HAP-1 (cell line): ENCODE measurements at regions not wholly inside any gene's neighbourhood (a gene's known extent, or its start where the extent isn't known, plus 50 kb on each side); places are given as distances from the start of the nearest gene placed in this dataset.

ENCODE experiments used
- DNase-seq, 2 experiments: peaks; one replicate each; pipeline ENCODE4 v3.0.0-alpha.2; 2016 to 2020; ENCODE audit warnings: low spot score in 2 of 2
- H3K27me3 ChIP-seq: fragments of 250-450 bp; sonication (Bioruptor Pico); 2 replicates; pipeline ENCODE4 v1.5.1; 2020; ENCODE audit warnings: low read depth, mild to moderate bottlenecking, moderate library complexity
- H3K36me3 ChIP-seq: fragments of 250-450 bp; sonication (Bioruptor Pico); replicated peaks from 2 replicates; pipeline ENCODE4 v1.5.1; 2020; ENCODE audit warnings: mild to moderate bottlenecking
- H3K4me1 ChIP-seq: fragments of 250-450 bp; sonication (Bioruptor Pico); 2 replicates; pipeline ENCODE4 v1.5.1; 2020; ENCODE audit warnings: mild to moderate bottlenecking
- H3K4me3 ChIP-seq: fragments of 250-450 bp; sonication (Bioruptor Pico); 2 replicates; pipeline ENCODE4 v1.5.1; 2020; ENCODE audit warnings: mild to moderate bottlenecking, moderate library complexity
- H3K9me3 ChIP-seq: fragments of 250-450 bp; sonication (Bioruptor Pico); 2 replicates; pipeline ENCODE4 v1.5.1; 2020; ENCODE audit warnings: mild to moderate bottlenecking, moderate library complexity
- in situ Hi-C: fragments of 300-500 bp; cut with MboI; formaldehyde crosslinking; loops from 3 replicates; pipeline ENCODE4 v1.14.3; 2020; ENCODE audit warnings: low sequenced_read_pairs, inconsistent platforms, mixed read lengths

DNA sequence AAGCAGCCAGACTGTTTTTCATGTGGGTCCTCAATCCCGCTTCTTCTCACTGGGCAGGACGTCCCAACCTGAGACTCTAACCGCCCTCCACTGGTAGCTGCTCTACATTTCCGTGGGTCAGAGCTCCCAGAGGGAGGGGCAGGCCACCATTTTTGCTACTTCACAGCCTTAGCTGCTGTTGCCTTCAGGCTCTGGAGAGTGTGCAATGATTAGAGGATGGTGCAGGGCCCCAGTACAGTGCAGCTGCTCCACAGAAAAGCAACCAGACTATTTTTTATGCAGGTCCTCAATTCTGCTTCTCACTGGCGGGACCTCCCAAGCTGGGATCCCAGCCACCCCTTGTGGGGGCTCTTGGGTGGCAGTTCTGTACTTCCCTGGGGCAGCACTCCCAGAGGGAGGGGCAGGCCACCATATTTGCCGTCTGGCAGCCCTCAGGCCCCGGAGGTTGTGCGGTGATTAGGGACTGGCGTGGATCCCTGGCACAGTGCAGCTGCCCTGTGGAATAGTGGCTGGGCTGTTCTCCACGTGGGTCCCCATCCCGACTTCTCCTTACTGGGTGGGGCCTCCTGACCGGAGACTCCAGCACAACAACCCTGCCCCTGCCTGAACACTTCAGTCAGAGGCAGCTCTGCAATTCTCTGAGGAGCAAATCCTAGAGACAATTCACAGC lies 647.6 kb upstream of the PKN2 start:
- H3K9me3 ChIP-seq, result no peaks in the 10 kb centered on the region
- no peaks in the 10 kb centered on the region for H3K36me3 ChIP-seq
- no peak for DNase-seq
- no peaks in the 10 kb centered on the region for H3K27me3 ChIP-seq
- H3K4me3 ChIP-seq, result no peak overlapping the region
- in situ Hi-C loops, result no loop called here
- H3K4me1 ChIP-seq, result no peaks in the 10 kb centered on the region; the same call in 1 of the 2 replicates

- Histone ChIP-seq H3K4me1 (no peaks in the 10 kb centered on the region), H3K27me3 (no peaks in the 10 kb centered on the region), H3K4me3 (no peak overlapping the region), H3K36me3 (no peaks in the 10 kb centered on the region), H3K9me3 (no peaks in the 10 kb centered on the region)
- in situ Hi-C loops, result no loop called here
- no peak for DNase-seq
Measured at GRCh38 chr1:88039240-88039639, 644.8 kb upstream of the PKN2 start.

- DNase-seq, result no peak
- Histone ChIP-seq H3K27me3 (no peaks in the 10 kb centered on the region), H3K9me3 (no peaks in the 10 kb centered on the region), H3K4me3 (no peak overlapping the region), H3K4me1 (no peaks in the 10 kb centered on the region), H3K36me3 (no peaks in the 10 kb centered on the region)
- in situ Hi-C loops, result no loop called here
Measured at GRCh38 chr1:88043834-88044233, 640.2 kb upstream of the PKN2 start.

- Histone ChIP-seq H3K4me1 (no peaks in the 10 kb centered on the region), H3K36me3 (no peaks in the 10 kb centered on the region), H3K27me3 (no peaks in the 10 kb centered on the region), H3K9me3 (no peaks in the 10 kb centered on the region), H3K4me3 (no peak overlapping the region)
- DNase-seq, result no peak
- in situ Hi-C loops, result loop anchor here (25.0 kb wide), 1 partner anchor 765 kb away; no protein-coding TSS in a partner anchor
Measured at GRCh38 chr1:88052167-88052566, 631.9 kb upstream of the PKN2 start.

DNA sequence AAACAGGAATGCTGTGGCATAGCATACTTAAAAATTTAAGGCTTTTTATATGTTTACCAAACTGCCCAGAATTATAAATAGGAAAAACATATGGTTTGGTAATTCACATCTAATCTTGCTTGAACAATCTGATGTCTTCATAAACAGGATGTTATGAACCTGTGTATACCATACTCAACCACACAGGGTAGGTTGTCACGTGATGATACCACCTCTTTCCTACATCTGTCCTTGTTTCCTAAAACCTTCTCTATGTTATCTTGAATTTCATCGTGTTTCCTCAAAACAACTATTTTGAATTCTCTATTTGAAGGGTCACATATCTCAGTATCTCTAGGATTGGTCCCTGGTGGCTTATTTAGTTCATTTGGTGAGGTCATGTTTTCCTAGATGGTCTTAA lies 631.0 kb upstream of the PKN2 start:
- Histone ChIP-seq H3K9me3 (no peaks in the 10 kb centered on the region), H3K36me3 (no peaks in the 10 kb centered on the region), H3K4me3 (no peak overlapping the region), H3K27me3 (no peaks in the 10 kb centered on the region), H3K4me1 (no peaks in the 10 kb centered on the region)
- DNase-seq, result no peak
- in situ Hi-C loops, result loop anchor here (25.0 kb wide), 1 partner anchor 766 kb away; no protein-coding TSS in a partner anchor

- H3K4me3 ChIP-seq, result no peak overlapping the region
- H3K4me1 ChIP-seq, result no peaks in the 10 kb centered on the region
- in situ Hi-C loops, result loop anchor here (25.0 kb wide), 1 partner anchor 770 kb away; no protein-coding TSS in a partner anchor
- no peaks in the 10 kb centered on the region for H3K27me3 ChIP-seq
- DNase-seq, result no peak
- H3K36me3 ChIP-seq, result no peaks in the 10 kb centered on the region
- no peaks in the 10 kb centered on the region for H3K9me3 ChIP-seq
Measured at GRCh38 chr1:88056881-88057280, 627.2 kb upstream of the PKN2 start.

DNA sequence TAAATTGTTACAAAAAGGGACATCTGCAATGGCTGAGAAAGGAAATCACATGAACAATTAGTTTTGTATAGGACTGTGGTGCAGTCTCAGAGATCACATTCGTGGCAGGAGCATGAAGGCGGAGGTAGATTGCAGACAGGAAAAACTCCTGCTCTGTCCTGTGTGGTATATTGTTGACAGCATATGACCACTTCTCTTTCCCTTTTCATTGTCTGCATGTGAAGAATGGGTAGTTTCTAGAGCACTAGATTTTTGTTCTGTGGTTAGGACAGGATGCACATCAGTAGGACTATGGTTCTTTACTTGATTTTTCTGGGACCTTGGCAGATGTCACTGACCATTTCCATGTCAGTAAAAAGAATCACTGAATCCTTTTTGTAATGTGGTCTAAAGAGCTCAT lies 625.9 kb upstream of the PKN2 start:
- DNase-seq, result no peak
- H3K9me3 ChIP-seq, result no peaks in the 10 kb centered on the region
- in situ Hi-C loops, result loop anchor here (25.0 kb wide), 1 partner anchor 771 kb away; no protein-coding TSS in a partner anchor
- no peaks in the 10 kb centered on the region for H3K27me3 ChIP-seq
- no peak overlapping the region for H3K4me3 ChIP-seq
- no peaks in the 10 kb centered on the region for H3K4me1 ChIP-seq
- no peaks in the 10 kb centered on the region for H3K36me3 ChIP-seq

GRCh38 chr1:88060112-88060673 lies 623.9 kb upstream of the PKN2 start:
- H3K9me3 ChIP-seq, result no peaks in the 10 kb centered on the region
- H3K36me3 ChIP-seq, result no peaks in the 10 kb centered on the region
- no peaks in the 10 kb centered on the region for H3K27me3 ChIP-seq
- no peaks in the 10 kb centered on the region; the same call in 1 of the 2 replicates for H3K4me1 ChIP-seq
- in situ Hi-C loops, result loop anchor here (25.0 kb wide), 1 partner anchor 773 kb away; no protein-coding TSS in a partner anchor
- H3K4me3 ChIP-seq, result no peak overlapping the region
- no peak for DNase-seq

DNA sequence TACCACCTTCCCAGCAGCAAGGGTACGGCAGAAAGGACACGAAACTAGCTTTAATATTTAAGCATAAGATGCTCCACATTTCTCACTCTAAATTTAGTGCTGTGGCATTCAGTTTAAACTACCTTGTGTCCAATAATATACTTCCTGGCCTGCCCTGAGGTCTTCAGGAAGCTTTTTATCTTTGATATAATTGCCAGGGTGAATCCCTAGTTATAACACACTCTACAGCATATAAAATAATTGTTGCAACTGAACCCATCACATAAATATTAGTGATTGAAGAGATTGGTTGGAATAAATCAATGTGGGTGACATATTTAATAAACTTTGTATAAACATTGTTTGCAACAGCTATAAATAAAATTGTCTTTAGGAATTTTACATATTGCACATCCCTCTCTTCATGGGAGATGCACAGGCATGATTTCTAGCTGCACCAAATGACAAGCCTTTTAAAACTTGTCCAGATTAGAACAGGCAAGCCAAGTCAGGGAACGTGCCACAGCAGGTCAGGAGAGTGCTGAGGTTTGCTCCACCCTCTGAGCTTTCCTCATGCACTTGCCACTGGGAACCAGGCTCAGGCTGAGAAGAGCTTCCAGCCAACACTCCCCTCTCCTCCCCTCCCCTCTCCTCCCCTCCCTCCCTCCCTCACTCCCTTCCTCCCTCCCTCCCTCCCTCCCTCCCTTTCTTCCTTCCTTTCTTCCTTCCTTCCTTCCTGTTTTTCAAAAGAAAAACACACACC lies 623.2 kb upstream of the PKN2 start:
- Histone ChIP-seq H3K36me3 (no peaks in the 10 kb centered on the region), H3K9me3 (no peaks in the 10 kb centered on the region), H3K4me3 (no peak overlapping the region), H3K27me3 (no peaks in the 10 kb centered on the region), H3K4me1 (no peaks in the 10 kb centered on the region; the same call in 1 of the 2 replicates)
- in situ Hi-C loops, result loop anchor here (25.0 kb wide), 1 partner anchor 774 kb away; no protein-coding TSS in a partner anchor
- DNase-seq, result no peak

DNA sequence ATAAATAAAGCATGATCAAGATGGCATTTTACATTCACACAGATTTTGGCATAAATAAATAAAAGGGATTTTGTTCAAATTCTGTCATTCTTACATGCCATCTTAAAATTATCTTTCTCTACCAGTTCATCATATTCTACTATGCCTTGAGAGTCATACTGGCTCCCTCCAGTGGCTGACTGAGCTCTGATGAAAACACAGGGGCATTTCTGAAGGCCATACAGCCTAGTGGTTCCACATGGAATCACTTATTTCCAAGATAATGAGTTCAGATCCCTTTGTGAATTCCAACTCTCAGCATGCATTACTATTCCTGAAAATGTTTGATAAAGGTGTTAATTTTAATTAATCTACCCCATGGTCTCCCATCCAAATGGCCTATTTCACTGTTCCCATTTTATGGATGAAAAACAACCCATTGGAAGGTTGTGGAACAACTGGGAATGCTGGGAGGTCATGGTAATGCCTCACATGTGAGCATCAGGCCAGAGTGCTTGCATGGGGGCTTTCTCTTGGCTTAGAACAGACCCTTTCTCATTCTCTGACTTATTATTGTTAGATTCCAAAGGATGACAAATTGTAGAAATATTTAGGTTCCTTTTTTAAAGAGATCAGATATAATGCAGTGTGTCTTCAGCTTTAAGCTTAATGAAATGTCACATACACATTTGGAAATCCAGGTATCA lies 622.4 kb upstream of the PKN2 start:
- no peaks in the 10 kb centered on the region for H3K36me3 ChIP-seq
- H3K4me1 ChIP-seq, result peaks cover 4% of the 10 kb centered on the region
- no peaks in the 10 kb centered on the region for H3K27me3 ChIP-seq
- peak; percentile 57 to 71 for DNase-seq
- H3K4me3 ChIP-seq, result no peak overlapping the region
- H3K9me3 ChIP-seq, result no peaks in the 10 kb centered on the region
- in situ Hi-C loops, result loop anchor here (25.0 kb wide), 1 partner anchor 774 kb away; no protein-coding TSS in a partner anchor

DNA sequence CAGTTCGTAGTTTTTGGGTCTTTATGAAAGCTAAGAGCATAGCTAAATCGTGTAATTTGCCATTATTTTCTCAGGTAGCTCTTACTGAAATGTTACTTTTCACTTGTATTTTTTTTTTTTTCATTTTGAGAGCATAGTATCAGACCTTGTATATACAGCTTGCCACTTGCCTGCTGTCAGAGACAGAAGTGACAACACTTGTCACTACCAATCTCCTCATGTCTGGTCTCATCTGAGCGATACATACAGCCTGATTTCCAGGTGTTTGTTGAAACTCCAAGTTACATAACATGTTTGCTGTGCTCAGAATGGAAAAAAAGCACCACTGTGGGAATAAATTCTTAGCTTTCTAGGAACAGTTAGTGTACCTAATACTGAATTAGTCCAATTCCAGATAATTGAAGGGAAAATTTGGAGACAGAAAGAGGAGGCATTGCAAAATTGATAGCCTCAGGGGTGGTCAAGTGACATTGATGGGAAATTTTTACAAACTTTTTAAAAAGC lies 621.4 kb upstream of the PKN2 start:
- Histone ChIP-seq H3K9me3 (no peaks in the 10 kb centered on the region), H3K27me3 (no peaks in the 10 kb centered on the region), H3K36me3 (no peaks in the 10 kb centered on the region), H3K4me3 (no peak overlapping the region), H3K4me1 (peaks cover 14% of the 10 kb centered on the region)
- in situ Hi-C loops, result loop anchor here (25.0 kb wide), 1 partner anchor 775 kb away; no protein-coding TSS in a partner anchor
- DNase-seq, result no peak

DNA sequence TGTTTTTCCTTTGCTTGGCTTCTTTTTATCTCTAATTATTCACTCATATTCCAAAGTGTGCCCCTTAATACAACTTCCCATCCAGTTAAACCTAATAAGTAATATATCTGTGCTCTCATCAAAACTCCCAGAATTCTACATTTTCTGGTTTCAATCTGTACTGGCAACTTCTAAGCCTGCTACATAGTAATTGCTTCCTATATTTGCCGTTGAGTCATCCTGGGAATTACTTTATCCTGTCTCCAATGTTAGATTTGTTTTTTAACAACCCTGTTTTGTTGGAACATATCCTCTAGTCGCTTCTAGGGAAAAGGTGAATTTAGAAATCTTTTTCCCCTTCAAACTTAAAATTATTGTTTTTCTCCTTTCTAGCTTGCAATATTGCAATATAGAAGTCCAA lies 620.5 kb upstream of the PKN2 start:
- Histone ChIP-seq H3K9me3 (no peaks in the 10 kb centered on the region), H3K4me3 (no peak overlapping the region), H3K27me3 (no peaks in the 10 kb centered on the region), H3K4me1 (peaks cover 14% of the 10 kb centered on the region), H3K36me3 (no peaks in the 10 kb centered on the region)
- DNase-seq, result no peak
- in situ Hi-C loops, result loop anchor here (25.0 kb wide), 1 partner anchor 776 kb away; no protein-coding TSS in a partner anchor

DNA sequence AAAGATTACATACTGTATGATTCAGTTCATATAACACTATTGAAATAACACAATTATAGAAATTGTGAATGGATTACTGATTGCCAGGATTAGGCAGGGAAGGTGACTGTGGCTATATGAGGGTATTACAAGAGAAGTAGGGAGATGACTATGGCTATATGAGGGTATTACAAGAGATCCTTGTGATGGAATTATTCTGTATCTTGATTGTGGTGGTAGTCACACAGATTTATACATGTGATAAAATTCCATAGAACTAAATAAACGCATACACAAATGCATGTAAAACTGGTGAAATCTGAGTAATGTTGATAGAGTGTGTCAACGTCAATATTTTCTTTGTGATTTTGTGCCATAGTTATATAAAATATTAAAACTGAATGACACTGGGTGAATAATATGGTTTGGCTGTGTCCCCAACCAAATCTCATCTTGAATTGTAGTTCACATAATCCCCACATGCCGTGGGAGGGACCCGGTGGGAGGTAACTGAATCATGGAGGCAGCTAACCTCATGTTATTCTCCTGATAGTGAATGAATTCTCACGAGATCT lies 615.6 kb upstream of the PKN2 start:
- Histone ChIP-seq H3K4me3 (no peak overlapping the region), H3K4me1 (peaks cover 16% of the 10 kb centered on the region), H3K36me3 (no peaks in the 10 kb centered on the region), H3K9me3 (no peaks in the 10 kb centered on the region; the same call in 1 of the 2 replicates), H3K27me3 (no peaks in the 10 kb centered on the region)
- in situ Hi-C loops, result loop anchor here (25.0 kb wide), 1 partner anchor 781 kb away; no protein-coding TSS in a partner anchor
- DNase-seq, result no peak
